ENCODE measurements at regions not wholly inside any gene's neighbourhood (a gene's known extent, or its start where the extent isn't known, plus 50 kb on each side); places are given as distances from the start of the nearest gene placed in this dataset.

DNA sequence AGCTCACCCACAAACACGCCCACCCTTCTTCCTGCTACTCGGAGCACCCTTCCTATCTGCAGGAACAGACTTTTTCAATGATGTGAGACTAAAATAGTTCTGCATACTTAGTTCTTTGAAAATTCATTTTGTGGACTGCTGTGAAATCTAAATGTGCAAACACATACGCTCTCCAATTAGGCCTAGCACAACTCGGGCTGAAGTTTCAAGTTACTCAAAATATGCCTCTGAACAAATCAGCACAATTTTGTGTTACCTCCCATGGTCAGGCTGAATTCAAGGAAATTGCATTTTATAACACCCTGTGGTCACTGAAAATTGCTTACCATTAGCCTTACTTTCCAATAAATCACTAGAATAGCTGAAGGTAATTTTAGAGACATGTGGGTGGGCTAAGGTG is 323.8 kb upstream of the ADCY2 start (continued):
- TF ChIP-seq KDM5A (IDR thresholded peaks at IDR 0.05; ENCODE audit: low read length) (no peak), EP300 (IDR thresholded peaks at IDR 0.05; ENCODE audit: borderline replicate concordance in 1 of 2, low read depth in 2 of 2, low read length in 2 of 2) (no peak), PHF8 (conservative IDR thresholded peaks at IDR 0.05; ENCODE audit: low read depth, low read length) (no peak), ZNF274 (IDR thresholded peaks at IDR 0.05; ENCODE audit: borderline replicate concordance, extremely low read depth, low read length) (no peak)

Measured in H1 (cell line).